ENCODE measurements at regions not wholly inside any gene's neighbourhood (a gene's known extent, or its start where the extent isn't known, plus 50 kb on each side); places are given as distances from the start of the nearest gene placed in this dataset.
A peak's percentile ranks its signal among the peaks of the same experiment; 100 is the strongest.

GRCh38 chr6:56765494-56765893, 122.8 kb upstream of the DST start:
- H3K9me3 ChIP-seq (ENCODE audit: low read depth, low read length, poor library complexity, severe bottlenecking), result no peaks in the 10 kb centered on the region
- POLR2A ChIA-PET (ENCODE audit: low non-redundant PET), result no interaction called here
- no peak overlapping the region for H3K4me3 ChIP-seq (ENCODE audit: low read depth, low read length, poor library complexity, severe bottlenecking)
- no peak for DNase-seq (ENCODE audit: low spot score)
- H3K36me3 ChIP-seq (ENCODE audit: insufficient read depth, low read length, poor library complexity, severe bottlenecking), result no peaks in the 10 kb centered on the region
- intact Hi-C loops (cut with micrococcal nuclease; ENCODE audit: unreplicated experiment), result loop anchor here (5.0 kb wide), 1 partner anchor 77 kb away; no protein-coding TSS in a partner anchor
- CTCF ChIA-PET, result no interaction called here
- H3K4me1 ChIP-seq (ENCODE audit: insufficient read depth, low read length, poor library complexity, severe bottlenecking), result peaks cover 8% of the 10 kb centered on the region
- H3K27me3 ChIP-seq (replicated peaks; ENCODE audit: insufficient read depth, low read depth, low read length, poor library complexity), result no peaks in the 10 kb centered on the region
- no peak overlapping the region for H3K27ac ChIP-seq (ENCODE audit: low read depth, low read length, poor library complexity, severe bottlenecking)
- BruUV-seq (replicated peaks), result no TSS peak
- no peak for TF ChIP-seq EZH2 (IDR thresholded peaks at IDR 0.05; ENCODE audit: borderline replicate concordance, low read depth, low read length, poor library complexity, severe bottlenecking)
- TF ChIP-seq, protein P1, sequence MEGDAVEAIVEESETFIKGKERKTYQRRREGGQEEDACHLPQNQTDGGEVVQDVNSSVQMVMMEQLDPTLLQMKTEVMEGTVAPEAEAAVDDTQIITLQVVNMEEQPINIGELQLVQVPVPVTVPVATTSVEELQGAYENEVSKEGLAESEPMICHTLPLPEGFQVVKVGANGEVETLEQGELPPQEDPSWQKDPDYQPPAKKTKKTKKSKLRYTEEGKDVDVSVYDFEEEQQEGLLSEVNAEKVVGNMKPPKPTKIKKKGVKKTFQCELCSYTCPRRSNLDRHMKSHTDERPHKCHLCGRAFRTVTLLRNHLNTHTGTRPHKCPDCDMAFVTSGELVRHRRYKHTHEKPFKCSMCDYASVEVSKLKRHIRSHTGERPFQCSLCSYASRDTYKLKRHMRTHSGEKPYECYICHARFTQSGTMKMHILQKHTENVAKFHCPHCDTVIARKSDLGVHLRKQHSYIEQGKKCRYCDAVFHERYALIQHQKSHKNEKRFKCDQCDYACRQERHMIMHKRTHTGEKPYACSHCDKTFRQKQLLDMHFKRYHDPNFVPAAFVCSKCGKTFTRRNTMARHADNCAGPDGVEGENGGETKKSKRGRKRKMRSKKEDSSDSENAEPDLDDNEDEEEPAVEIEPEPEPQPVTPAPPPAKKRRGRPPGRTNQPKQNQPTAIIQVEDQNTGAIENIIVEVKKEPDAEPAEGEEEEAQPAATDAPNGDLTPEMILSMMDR (conservative IDR thresholded peaks at IDR 0.05; ENCODE audit: low read depth, low read length), result no peak

GRCh38 chr6:56764081-56764566, 121.4 kb upstream of the DST start:
- CTCF ChIA-PET, result no interaction called here
- DNase-seq (ENCODE audit: low spot score), result peak; percentile 69

DNA sequence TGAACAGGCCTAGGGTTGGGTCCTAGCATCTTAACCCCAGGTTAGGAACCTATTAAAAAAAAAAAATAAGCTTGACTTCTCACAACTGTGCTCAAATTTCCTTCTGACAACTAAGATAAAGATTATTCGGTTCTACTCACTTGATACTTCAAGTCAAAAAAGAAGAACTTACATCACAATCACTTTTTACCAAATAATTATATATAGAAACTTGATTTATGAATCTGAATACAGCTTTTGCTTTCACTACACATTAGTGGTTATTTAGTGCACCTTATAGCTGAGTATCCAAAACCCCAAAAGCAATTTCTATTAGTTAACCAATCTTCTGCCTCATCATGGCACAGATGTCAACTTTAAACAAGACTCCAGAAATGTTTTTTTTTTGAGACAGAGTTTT, 119.0 kb upstream of the DST start:
- no peak overlapping the region for H3K27ac ChIP-seq (ENCODE audit: low read depth, low read length, poor library complexity, severe bottlenecking)
- peaks cover 22% of the 10 kb centered on the region for H3K4me1 ChIP-seq (ENCODE audit: insufficient read depth, low read length, poor library complexity, severe bottlenecking)
- TF ChIP-seq, protein P1 (conservative IDR thresholded peaks at IDR 0.05; ENCODE audit: low read depth, low read length), result no peak
- TF ChIP-seq EZH2 (IDR thresholded peaks at IDR 0.05; ENCODE audit: borderline replicate concordance, low read depth, low read length, poor library complexity, severe bottlenecking), result no peak
- no peaks in the 10 kb centered on the region for H3K27me3 ChIP-seq (replicated peaks; ENCODE audit: insufficient read depth, low read depth, low read length, poor library complexity)
- CTCF ChIA-PET, result no interaction called here
- no TSS peak for BruUV-seq (replicated peaks)
- DNase-seq (ENCODE audit: low spot score), result no peak
- POLR2A ChIA-PET (ENCODE audit: low non-redundant PET), result no interaction called here
- H3K36me3 ChIP-seq (ENCODE audit: insufficient read depth, low read length, poor library complexity, severe bottlenecking), result no peaks in the 10 kb centered on the region
- intact Hi-C loops (cut with micrococcal nuclease; ENCODE audit: unreplicated experiment), result no loop called here
- no peak overlapping the region for H3K4me3 ChIP-seq (ENCODE audit: low read depth, low read length, poor library complexity, severe bottlenecking)
- no peaks in the 10 kb centered on the region for H3K9me3 ChIP-seq (ENCODE audit: low read depth, low read length, poor library complexity, severe bottlenecking)

More at GRCh38 chr6:56764081-56764566, 121.4 kb upstream of the DST start:
- intact Hi-C loops (cut with micrococcal nuclease; ENCODE audit: unreplicated experiment), result no loop called here
- no peak for TF ChIP-seq EZH2 (IDR thresholded peaks at IDR 0.05; ENCODE audit: borderline replicate concordance, low read depth, low read length, poor library complexity, severe bottlenecking)
- TF ChIP-seq, protein P1 (conservative IDR thresholded peaks at IDR 0.05; ENCODE audit: low read depth, low read length), result peak; percentile 52
- no peaks in the 10 kb centered on the region for H3K27me3 ChIP-seq (replicated peaks; ENCODE audit: insufficient read depth, low read depth, low read length, poor library complexity)
- peaks cover 21% of the 10 kb centered on the region for H3K4me1 ChIP-seq (ENCODE audit: insufficient read depth, low read length, poor library complexity, severe bottlenecking)
- POLR2A ChIA-PET (ENCODE audit: low non-redundant PET), result interaction anchor here (0.6 kb wide), 1 partner anchor 346 kb away, joined by 8 read pairs; no protein-coding TSS in a partner anchor
- H3K36me3 ChIP-seq (ENCODE audit: insufficient read depth, low read length, poor library complexity, severe bottlenecking), result no peaks in the 10 kb centered on the region
- no TSS peak for BruUV-seq (replicated peaks)
- no peak overlapping the region for H3K4me3 ChIP-seq (ENCODE audit: low read depth, low read length, poor library complexity, severe bottlenecking)
- H3K27ac ChIP-seq (ENCODE audit: low read depth, low read length, poor library complexity, severe bottlenecking), result no peak overlapping the region
- no peaks in the 10 kb centered on the region for H3K9me3 ChIP-seq (ENCODE audit: low read depth, low read length, poor library complexity, severe bottlenecking)
